ENCODE measurements at regions not wholly inside any gene's neighbourhood (a gene's known extent, or its start where the extent isn't known, plus 50 kb on each side); places are given as distances from the start of the nearest gene placed in this dataset.

DNA sequence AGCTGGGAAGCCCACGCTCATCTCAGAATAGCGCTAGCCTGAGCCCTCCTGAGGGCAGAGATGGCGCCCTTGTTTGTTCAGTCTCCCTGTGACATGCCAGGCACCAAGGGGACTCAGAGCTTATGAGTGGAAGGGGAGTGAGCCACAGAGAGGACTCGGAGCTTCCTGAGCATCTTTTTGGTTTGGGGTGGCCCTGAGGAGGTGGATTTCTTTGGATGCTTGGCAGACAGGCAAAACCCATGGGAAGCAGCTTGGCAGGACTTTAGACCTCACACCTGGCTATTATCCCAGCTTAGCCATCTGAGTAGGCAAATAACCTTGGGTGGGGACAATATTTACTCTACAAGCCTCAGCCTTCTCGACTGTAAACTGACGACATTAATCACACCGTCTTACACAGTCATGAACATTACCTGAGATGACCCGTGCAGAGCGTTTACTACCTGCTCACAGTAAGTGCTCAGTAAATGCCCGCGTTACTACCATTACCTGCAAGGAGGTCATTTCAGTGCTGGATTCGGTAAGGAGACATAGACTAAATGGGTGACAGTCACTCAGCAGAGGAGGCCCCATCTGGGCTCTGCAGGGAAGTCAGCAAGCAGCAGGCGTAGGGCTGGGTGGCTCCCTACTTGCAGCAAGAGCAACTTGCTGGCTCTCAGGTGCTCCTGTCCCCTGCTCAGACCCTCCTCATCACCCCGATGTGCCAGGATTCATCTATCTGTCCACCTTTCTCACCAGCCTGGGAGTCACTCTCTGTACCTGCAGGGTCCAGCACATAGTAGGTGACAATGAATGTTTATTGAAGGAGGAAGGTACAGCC lies 54.9 kb downstream of the KLHDC7A start:
- WGBS, result 92% methylated on average over 14 of the region's 14 CpGs
- Histone ChIP-seq H3K9ac (ENCODE audit: low read depth, low read length) (no peak overlapping the region), H3K9me3 (ENCODE audit: insufficient read depth, low read depth, low read length) (no peaks in the 10 kb centered on the region), H3K4me1 (ENCODE audit: insufficient read depth, low read length) (no peaks in the 10 kb centered on the region), H3K36me3 (ENCODE audit: insufficient read depth, low read length) (no peaks in the 10 kb centered on the region), H3K4me3 (ENCODE audit: low read length) (no peak overlapping the region), H3K27ac (ENCODE audit: low read depth, low read length) (no peak overlapping the region), H3K27me3 (ENCODE audit: insufficient read depth, low read length) (no peaks in the 10 kb centered on the region)

- Histone ChIP-seq H3K27ac (ENCODE audit: low read depth, low read length) (no peak overlapping the region), H3K4me3 (ENCODE audit: low read length) (no peak overlapping the region), H3K27me3 (ENCODE audit: insufficient read depth, low read length) (no peaks in the 10 kb centered on the region), H3K4me1 (ENCODE audit: insufficient read depth, low read length) (no peaks in the 10 kb centered on the region), H3K9ac (ENCODE audit: low read depth, low read length) (no peak overlapping the region), H3K9me3 (ENCODE audit: insufficient read depth, low read depth, low read length) (no peaks in the 10 kb centered on the region), H3K36me3 (ENCODE audit: insufficient read depth, low read length) (no peaks in the 10 kb centered on the region)
- 88% methylated on average over 2 of the region's 2 CpGs for WGBS
These were observed 55.6 kb downstream of the KLHDC7A start for GRCh38 chr1:18536356-18536755.

- Histone ChIP-seq H3K9me3 (ENCODE audit: insufficient read depth, low read depth, low read length) (no peaks in the 10 kb centered on the region), H3K27me3 (ENCODE audit: insufficient read depth, low read length) (no peaks in the 10 kb centered on the region), H3K27ac (ENCODE audit: low read depth, low read length) (no peak overlapping the region), H3K9ac (ENCODE audit: low read depth, low read length) (no peak overlapping the region), H3K4me1 (ENCODE audit: insufficient read depth, low read length) (peaks cover 2% of the 10 kb centered on the region; the same call in 1 of the 2 replicates), H3K36me3 (ENCODE audit: insufficient read depth, low read length) (no peaks in the 10 kb centered on the region), H3K4me3 (ENCODE audit: low read length) (no peak overlapping the region)
- WGBS, result 92% methylated on average over 9 of the region's 9 CpGs
These were observed 56.2 kb downstream of the KLHDC7A start for GRCh38 chr1:18536915-18537314.

GRCh38 chr1:18537386-18538306 lies 56.9 kb downstream of the KLHDC7A start:
- Histone ChIP-seq H3K9me3 (ENCODE audit: insufficient read depth, low read depth, low read length) (no peaks in the 10 kb centered on the region), H3K4me1 (ENCODE audit: insufficient read depth, low read length) (peaks cover 9% of the 10 kb centered on the region; the same call in 1 of the 2 replicates), H3K27me3 (ENCODE audit: insufficient read depth, low read length) (no peaks in the 10 kb centered on the region), H3K4me3 (ENCODE audit: low read length) (no peak overlapping the region), H3K9ac (ENCODE audit: low read depth, low read length) (no peak overlapping the region), H3K27ac (ENCODE audit: low read depth, low read length) (no peak overlapping the region), H3K36me3 (ENCODE audit: insufficient read depth, low read length) (no peaks in the 10 kb centered on the region)
- 89% methylated on average over 16 of the region's 16 CpGs for WGBS

GRCh38 chr1:18539171-18539570 lies 58.4 kb downstream of the KLHDC7A start:
- Histone ChIP-seq H3K27ac (ENCODE audit: low read depth, low read length) (no peak overlapping the region), H3K9ac (ENCODE audit: low read depth, low read length) (no peak overlapping the region), H3K27me3 (ENCODE audit: insufficient read depth, low read length) (no peaks in the 10 kb centered on the region), H3K36me3 (ENCODE audit: insufficient read depth, low read length) (no peaks in the 10 kb centered on the region), H3K9me3 (ENCODE audit: insufficient read depth, low read depth, low read length) (no peaks in the 10 kb centered on the region), H3K4me3 (ENCODE audit: low read length) (no peak overlapping the region), H3K4me1 (ENCODE audit: insufficient read depth, low read length) (peaks cover 13% of the 10 kb centered on the region)
- WGBS, result 88% methylated on average over 4 of the region's 4 CpGs

DNA sequence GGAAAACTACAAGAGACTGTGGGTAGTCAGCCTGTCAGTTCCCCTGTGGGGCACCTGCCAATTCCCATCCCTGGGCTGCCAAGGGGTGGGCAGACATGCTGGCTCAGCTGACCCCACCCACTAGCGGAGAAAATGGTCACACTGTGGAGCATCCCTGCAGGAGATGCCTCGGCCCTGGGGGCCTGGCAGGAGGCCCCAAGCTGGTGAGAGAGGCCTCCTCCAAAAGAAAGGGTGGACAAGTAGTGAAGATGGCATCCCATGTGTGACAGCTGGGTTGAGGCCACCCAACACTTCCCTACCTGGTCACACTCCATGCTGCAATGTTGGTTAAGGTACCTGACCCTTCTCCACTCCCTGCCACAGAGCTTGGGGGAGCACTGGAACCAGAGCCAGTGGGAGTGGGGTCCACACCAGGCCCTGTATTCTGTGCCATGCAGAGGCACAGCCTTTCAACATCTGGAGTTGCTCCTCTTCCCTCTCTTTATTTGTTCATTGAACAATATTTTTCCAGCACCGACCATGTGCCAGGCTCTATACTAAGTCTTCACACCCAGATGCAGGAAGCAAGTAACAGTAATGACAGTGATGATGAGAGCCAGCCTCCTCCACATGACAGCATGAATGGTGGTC lies 59.5 kb downstream of the KLHDC7A start:
- no peaks in the 10 kb centered on the region for H3K9me3 ChIP-seq (ENCODE audit: insufficient read depth, low read depth, low read length)
- peaks cover 13% of the 10 kb centered on the region for H3K4me1 ChIP-seq (ENCODE audit: insufficient read depth, low read length)
- H3K4me3 ChIP-seq (ENCODE audit: low read length), result no peak overlapping the region
- H3K9ac ChIP-seq (ENCODE audit: low read depth, low read length), result no peak overlapping the region
- WGBS, result 96% methylated on average over 3 of the region's 3 CpGs
- no peaks in the 10 kb centered on the region for H3K27me3 ChIP-seq (ENCODE audit: insufficient read depth, low read length)
- no peak overlapping the region for H3K27ac ChIP-seq (ENCODE audit: low read depth, low read length)
- no peaks in the 10 kb centered on the region for H3K36me3 ChIP-seq (ENCODE audit: insufficient read depth, low read length)

GRCh38 chr1:18541046-18541795 lies 60.5 kb downstream of the KLHDC7A start:
- H3K4me3 ChIP-seq (ENCODE audit: low read length), result no peak overlapping the region
- no peak overlapping the region for H3K9ac ChIP-seq (ENCODE audit: low read depth, low read length)
- no peaks in the 10 kb centered on the region for H3K36me3 ChIP-seq (ENCODE audit: insufficient read depth, low read length)
- no peak overlapping the region for H3K27ac ChIP-seq (ENCODE audit: low read depth, low read length)
- no peaks in the 10 kb centered on the region for H3K9me3 ChIP-seq (ENCODE audit: insufficient read depth, low read depth, low read length)
- WGBS, result 92% methylated on average over 9 of the region's 9 CpGs
- peaks cover 13% of the 10 kb centered on the region for H3K4me1 ChIP-seq (ENCODE audit: insufficient read depth, low read length)
- H3K27me3 ChIP-seq (ENCODE audit: insufficient read depth, low read length), result no peaks in the 10 kb centered on the region

GRCh38 chr1:18542351-18542750 lies 61.6 kb downstream of the KLHDC7A start:
- no peaks in the 10 kb centered on the region for H3K9me3 ChIP-seq (ENCODE audit: insufficient read depth, low read depth, low read length)
- WGBS, result 33% methylated on average over 8 of the region's 8 CpGs

DNA sequence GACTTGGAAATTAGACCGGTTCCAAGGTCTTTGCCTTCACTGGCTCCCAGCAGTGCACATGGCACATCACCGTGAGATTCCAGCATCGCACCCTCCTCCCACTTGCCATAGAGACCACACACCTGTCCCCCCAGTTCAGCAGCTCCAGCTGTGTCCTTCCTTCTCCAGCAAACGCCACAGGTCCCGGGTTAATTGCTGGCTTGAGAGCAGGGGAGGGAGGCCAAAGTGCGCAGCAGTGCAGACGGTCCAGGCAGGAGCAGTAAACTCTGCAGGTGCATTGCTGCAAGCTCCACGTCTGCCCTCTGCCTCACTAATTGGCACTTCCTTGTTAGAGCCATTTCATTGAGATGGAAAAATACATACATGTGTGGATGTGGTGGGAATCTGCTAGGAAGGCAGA lies 65.3 kb downstream of the KLHDC7A start:
- WGBS, result 85% methylated on average over 8 of the region's 8 CpGs

More at GRCh38 chr1:18542351-18542750, 61.6 kb downstream of the KLHDC7A start:
- Histone ChIP-seq H3K27me3 (ENCODE audit: insufficient read depth, low read length) (no peaks in the 10 kb centered on the region), H3K9ac (ENCODE audit: low read depth, low read length) (no peak overlapping the region), H3K36me3 (ENCODE audit: insufficient read depth, low read length) (no peaks in the 10 kb centered on the region), H3K4me3 (ENCODE audit: low read length) (no peak overlapping the region), H3K4me1 (ENCODE audit: insufficient read depth, low read length) (peaks cover 17% of the 10 kb centered on the region), H3K27ac (ENCODE audit: low read depth, low read length) (no peak overlapping the region)

DNA sequence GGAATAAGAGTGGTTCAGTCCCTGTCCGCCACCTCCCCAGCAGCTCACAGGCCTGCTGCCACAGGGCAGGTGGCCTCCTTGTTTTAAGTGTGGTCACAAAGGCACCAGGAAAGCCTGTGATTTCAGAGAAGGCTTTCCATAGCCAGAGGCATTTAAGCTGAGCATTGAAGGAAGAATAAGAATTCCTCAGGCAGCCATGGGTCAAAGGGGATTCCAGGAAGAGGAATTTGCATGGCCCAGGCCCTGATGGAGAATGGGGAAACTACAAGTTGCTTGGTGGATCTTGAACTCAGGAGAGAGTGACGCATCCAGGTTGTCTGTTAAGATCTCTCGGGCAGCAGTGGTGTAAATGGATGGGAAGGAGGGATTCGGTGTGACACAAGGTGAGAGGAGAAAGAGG lies 66.7 kb downstream of the KLHDC7A start:
- H3K27me3 ChIP-seq (ENCODE audit: insufficient read depth, low read length), result no peaks in the 10 kb centered on the region
- H3K4me3 ChIP-seq (ENCODE audit: low read length), result no peak overlapping the region
- 0 out of 2 replicates have a peak overlapping the region, but pooled peaks have one; percentile 26 for H3K27ac ChIP-seq (ENCODE audit: low read depth, low read length)
- WGBS, result 52% methylated on average over 4 of the region's 4 CpGs
- H3K9me3 ChIP-seq (ENCODE audit: insufficient read depth, low read depth, low read length), result no peaks in the 10 kb centered on the region
- H3K36me3 ChIP-seq (ENCODE audit: insufficient read depth, low read length), result no peaks in the 10 kb centered on the region
- peaks cover 16% of the 10 kb centered on the region for H3K4me1 ChIP-seq (ENCODE audit: insufficient read depth, low read length)
- H3K9ac ChIP-seq (ENCODE audit: low read depth, low read length), result no peak overlapping the region

More for the DNA sequence above, 65.3 kb downstream of the KLHDC7A start:
- Histone ChIP-seq H3K27me3 (ENCODE audit: insufficient read depth, low read length) (no peaks in the 10 kb centered on the region), H3K4me3 (ENCODE audit: low read length) (no peak overlapping the region), H3K9me3 (ENCODE audit: insufficient read depth, low read depth, low read length) (no peaks in the 10 kb centered on the region), H3K36me3 (ENCODE audit: insufficient read depth, low read length) (no peaks in the 10 kb centered on the region), H3K27ac (ENCODE audit: low read depth, low read length) (no peak overlapping the region), H3K4me1 (ENCODE audit: insufficient read depth, low read length) (peaks cover 23% of the 10 kb centered on the region), H3K9ac (ENCODE audit: low read depth, low read length) (no peak overlapping the region)
